H1 (cell line): ENCODE measurements at regions not wholly inside any gene's neighbourhood (a gene's known extent, or its start where the extent isn't known, plus 50 kb on each side); places are given as distances from the start of the nearest gene placed in this dataset.

ENCODE experiments used
- CTCF ChIA-PET: fragments of 300-600 bp; sonication (Branson Sonifier 250); formaldehyde crosslinking; loops from one replicate; lab custom pipeline; 2021; ENCODE audit not compliant: partially characterized antibody; lab: Charles Lee
- POLR2A ChIA-PET: fragments of 300-600 bp; sonication (Branson Sonifier 250); formaldehyde crosslinking; loops from one replicate; lab custom pipeline; 2021; ENCODE audit warnings: inconsistent platforms; ENCODE audit not compliant: partially characterized antibody; lab: Charles Lee
- DNase-seq, 2 experiments: peaks; one replicate each; pipeline versions ENCODE4 v3.0.0 to v3.0.0-alpha.2; 2010 to 2022; ENCODE audit warnings: low spot score in 2 of 2, low read depth in 1 of 2, mixed read lengths in 1 of 2
- FAIRE-seq: peaks from 2 replicates; lab custom pipeline; 2011; peaks lifted over from hg19 to GRCh38; lab: Jason Lieb, UNC
- H2AFZ ChIP-seq: 2 replicates; pipeline ENCODE4 v1.8.1; 2012; ENCODE audit warnings: low read length, inconsistent platforms
- H2AK5ac ChIP-seq: 2 replicates; pipeline ENCODE4 v1.6.1; 2013; ENCODE audit warnings: low read depth, low read length
- H2BK120ac ChIP-seq: replicated peaks from 2 replicates; pipeline ENCODE3; 2013; ENCODE audit warnings: low read depth, low read length, inconsistent platforms
- H2BK12ac ChIP-seq: 2 replicates; pipeline ENCODE4 v1.6.1; 2013; ENCODE audit warnings: low read depth, low read length
- H2BK15ac ChIP-seq: 2 replicates; pipeline ENCODE4 v1.6.1; 2013; ENCODE audit warnings: low read length
- H2BK20ac ChIP-seq: 2 replicates; pipeline ENCODE4 v1.6.1; 2013; ENCODE audit warnings: low read length
- H2BK5ac ChIP-seq: 2 replicates; pipeline ENCODE4 v1.6.1; 2013; ENCODE audit warnings: low read depth, low read length
- H3K14ac ChIP-seq: 2 replicates; pipeline ENCODE4 v1.6.1; 2013; ENCODE audit warnings: inconsistent platforms; ENCODE audit not compliant: insufficient read length
- H3K18ac ChIP-seq: 2 replicates; pipeline ENCODE4 v1.6.1; 2013; ENCODE audit warnings: low read length; ENCODE audit errors: extremely low read depth
- H3K23ac ChIP-seq: 2 replicates; pipeline ENCODE4 v1.6.1; 2013; ENCODE audit warnings: inconsistent platforms; ENCODE audit not compliant: insufficient read length
- H3K23me2 ChIP-seq: 2 replicates; pipeline ENCODE4 v1.6.1; 2013; ENCODE audit warnings: low read depth, low read length
- H3K27ac ChIP-seq: 2 replicates; pipeline ENCODE4 v1.6.1; 2011; ENCODE audit warnings: low read depth, low read length, inconsistent platforms
- H3K27me3 ChIP-seq, 4 experiments: replicated peaks in 1 of 4; 1 replicate in 1 of 4; 2 replicates in 3 of 4; pipeline versions ENCODE4 v1.6.1 to v1.8.1; 2011 to 2013; ENCODE audit warnings: low read length in 3 of 4, mild to moderate bottlenecking in 3 of 4, inconsistent platforms in 2 of 4, mixed read lengths in 2 of 4, moderate library complexity in 1 of 4; ENCODE audit not compliant: control insufficient read depth in 3 of 4, insufficient read depth in 3 of 4; ENCODE audit errors: extremely low read depth in 1 of 4
- H3K36me3 ChIP-seq, 4 experiments: 2 replicates each; pipeline versions ENCODE4 v1.6.1 to v1.8.1; 2011 to 2013; ENCODE audit warnings: mild to moderate bottlenecking in 4 of 4, low read length in 3 of 4, moderate library complexity in 2 of 4, control low read depth in 1 of 4, inconsistent platforms in 1 of 4; ENCODE audit not compliant: insufficient read depth in 4 of 4, control insufficient read depth in 2 of 4
- H3K4ac ChIP-seq: replicated peaks from 2 replicates; pipeline ENCODE3; 2013; ENCODE audit warnings: low read length, low read depth, mixed read lengths, inconsistent platforms; ENCODE audit not compliant: insufficient read length
- H3K4me1 ChIP-seq, 4 experiments: replicated peaks in 1 of 4; 1 replicate in 1 of 4; 2 replicates in 3 of 4; pipeline versions ENCODE4 v1.6.1 to v1.8.1; 2011 to 2013; ENCODE audit warnings: low read length in 3 of 4, inconsistent platforms in 2 of 4, mixed read lengths in 1 of 4; ENCODE audit not compliant: insufficient read depth in 4 of 4, control insufficient read depth in 3 of 4
- H3K4me2 ChIP-seq, 2 experiments: 2 replicates each; pipeline versions ENCODE4 v1.6.1 to v1.8.1; 2011 to 2013; ENCODE audit warnings: low read depth in 2 of 2, low read length in 2 of 2, control low read depth in 1 of 2, inconsistent platforms in 1 of 2, mild to moderate bottlenecking in 1 of 2; ENCODE audit not compliant: insufficient read depth in 1 of 2
- H3K4me3 ChIP-seq, 4 experiments: fragments of 200-600, 300-600 bp in 1 of 4; sonication (generic), shearing (Covaris generic), sonication (Bioruptor Twin) in 1 of 4; 2 replicates each; pipeline versions ENCODE4 v1.5.1 to v1.8.1; 2011 to 2016; ENCODE audit warnings: low read length in 4 of 4, low read depth in 3 of 4, control low read depth in 2 of 4, inconsistent platforms in 2 of 4, mild to moderate bottlenecking in 2 of 4, mixed read lengths in 1 of 4, moderate library complexity in 1 of 4; ENCODE audit not compliant: insufficient read depth in 2 of 4; ENCODE audit errors: extremely low read depth in 1 of 4
- H3K56ac ChIP-seq: replicated peaks from 2 replicates; pipeline ENCODE3; 2013; ENCODE audit warnings: low read depth, mild to moderate bottlenecking, mixed read lengths, low read length, inconsistent platforms; ENCODE audit not compliant: insufficient read length
- H3K79me1 ChIP-seq: 2 replicates; pipeline ENCODE4 v1.6.1; 2013; ENCODE audit warnings: low read depth, low read length, control low read depth
- H3K79me2 ChIP-seq, 2 experiments: 2 replicates each; pipeline versions ENCODE4 v1.6.1 to v1.8.1; 2012 to 2013; ENCODE audit warnings: low read length in 2 of 2, mild to moderate bottlenecking in 2 of 2, inconsistent platforms in 1 of 2; ENCODE audit not compliant: insufficient read depth in 2 of 2, control insufficient read depth in 1 of 2
- H3K9ac ChIP-seq, 4 experiments: replicated peaks in 1 of 4; 1 replicate in 1 of 4; 2 replicates in 3 of 4; pipeline versions ENCODE4 v1.6.1 to v1.8.1; 2011 to 2013; ENCODE audit warnings: low read depth in 3 of 4, low read length in 3 of 4, control low read depth in 2 of 4, mild to moderate bottlenecking in 2 of 4, moderate library complexity in 2 of 4, inconsistent platforms in 1 of 4; ENCODE audit errors: extremely low read depth in 1 of 4
- H3K9me3 ChIP-seq, 2 experiments: 2 replicates each; pipeline versions ENCODE4 v1.6.1 to v1.8.1; 2012 to 2013; ENCODE audit warnings: mild to moderate bottlenecking in 2 of 2, moderate library complexity in 2 of 2, control low read depth in 1 of 2, inconsistent platforms in 1 of 2, low read depth in 1 of 2, low read length in 1 of 2, mixed read lengths in 1 of 2; ENCODE audit not compliant: insufficient read depth in 2 of 2
- H4K20me1 ChIP-seq, 2 experiments: replicated peaks in 1 of 2; 2 replicates each; pipeline versions ENCODE3 to v1.8.1; 2011 to 2013; ENCODE audit warnings: inconsistent platforms in 2 of 2, low read length in 2 of 2, mild to moderate bottlenecking in 1 of 2; ENCODE audit not compliant: insufficient read depth in 2 of 2, control insufficient read depth in 1 of 2
- H4K5ac ChIP-seq: 2 replicates; pipeline ENCODE4 v1.6.1; 2013; ENCODE audit warnings: low read length, low read depth, mixed read lengths, inconsistent platforms; ENCODE audit not compliant: insufficient read length
- H4K8ac ChIP-seq: 2 replicates; pipeline ENCODE4 v1.8.0; 2013; ENCODE audit warnings: mild to moderate bottlenecking, moderate library complexity, low read length, inconsistent platforms; ENCODE audit not compliant: insufficient read depth; ENCODE audit errors: extremely low read depth
- H4K91ac ChIP-seq: replicated peaks from 2 replicates; pipeline ENCODE3; 2013; ENCODE audit warnings: low read length, mixed read lengths, inconsistent platforms; ENCODE audit not compliant: insufficient read length
- ATF3 ChIP-seq: IDR thresholded peaks from 2 replicates; pipeline ENCODE4 v1.6.1; 2011; ENCODE audit warnings: low read depth, mild to moderate bottlenecking, low read length; ENCODE audit not compliant: insufficient read depth
- CBX5 ChIP-seq: fragments of 300-800, 300-1000 bp; sonication (generic); IDR thresholded peaks from 2 replicates; pipeline ENCODE4 v1.7.1; 2016; ENCODE audit warnings: antibody characterized with exemption, low read length, low read depth
- CREB1 ChIP-seq: IDR thresholded peaks from 2 replicates; pipeline ENCODE4 v1.6.1; 2012; ENCODE audit warnings: inconsistent platforms
- HDAC6 ChIP-seq: IDR thresholded peaks from one replicate; pipeline ENCODE4 v1.7.1; 2012; ENCODE audit warnings: low read depth, mild to moderate bottlenecking, inconsistent platforms, low read length, moderate library complexity
- KDM4A ChIP-seq: IDR thresholded peaks from one replicate; pipeline ENCODE4 v1.7.1; 2012; ENCODE audit warnings: low read depth, mild to moderate bottlenecking, moderate library complexity, low read length, inconsistent platforms; ENCODE audit not compliant: severe bottlenecking
- RXRA ChIP-seq: IDR thresholded peaks from 2 replicates; pipeline ENCODE4 v1.6.1; 2011; ENCODE audit warnings: low read depth, mild to moderate bottlenecking, low read length, moderate library complexity; ENCODE audit not compliant: insufficient read depth
- SIN3A ChIP-seq, 2 experiments: IDR thresholded peaks in 1 of 2; conservative IDR thresholded peaks in 1 of 2; 2 replicates each; pipeline ENCODE4 v1.6.1; 2011 to 2012; ENCODE audit warnings: low read length in 2 of 2, improper control_type of control experiment in 1 of 2, low read depth in 1 of 2, mild to moderate bottlenecking in 1 of 2
- TCF12 ChIP-seq: IDR thresholded peaks from 2 replicates; pipeline ENCODE4 v1.6.1; 2011; ENCODE audit warnings: low read depth, mild to moderate bottlenecking, low read length
- YY1 ChIP-seq: IDR thresholded peaks from 2 replicates; pipeline ENCODE4 v1.6.1; 2011; ENCODE audit warnings: low read depth, mild to moderate bottlenecking, low read length
- WGBS, 2 experiments: shearing (Covaris generic) in 1 of 2; methylation state at CpG; one replicate each; pipeline versions ENCODE4 v1.1.6 to v1.1.7; 2013 to 2015; ENCODE audit warnings: low lambda C conversion rate in 2 of 2, mixed read lengths in 2 of 2, inconsistent platforms in 1 of 2, low coverage in 1 of 2, missing lambda C conversion rate in 1 of 2; ENCODE audit not compliant: insufficient replicate concordance in 2 of 2, insufficient coverage in 1 of 2, insufficient read length in 1 of 2; ENCODE audit errors: extremely low coverage in 1 of 2, missing lambda C conversion rate in 1 of 2; 5-methylcytosine and 5-hydroxymethylcytosine counted together

- no peak overlapping the region for H3K4ac ChIP-seq
- H4K8ac ChIP-seq = no peak overlapping the region; the same call in 1 of the 2 replicates
- H3K4me1 ChIP-seq = peaks cover 0 to 5% (median 2%) of the 10 kb centered on the region in 4 experiments; a peak in 2 of 7 replicates
- 62% methylated on average over 4 of the region's 4 CpGs; no CpG with 5 or more reads in 1 of the 2 experiments for WGBS, 2 experiments
- H3K14ac ChIP-seq = no peak overlapping the region
- no peak overlapping the region for H2BK12ac ChIP-seq
- no peaks in the 10 kb centered on the region for H3K9me3 ChIP-seq
- H2AFZ ChIP-seq = no peak overlapping the region
- H2AK5ac ChIP-seq = no peak overlapping the region
- no peak for TF ChIP-seq HDAC6
- no peak for TF ChIP-seq CBX5
- no peak for TF ChIP-seq YY1
- no peak for TF ChIP-seq TCF12
- TF ChIP-seq RXRA = no peak
- TF ChIP-seq SIN3A (conservative IDR thresholded peaks at IDR 0.05 in 1 of 2, IDR thresholded peaks at IDR 0.05 in 1 of 2; ENCODE audit: low read depth in 1 of 2, low read length in 2 of 2) = no peak
- no peak for TF ChIP-seq CREB1
- TF ChIP-seq ATF3 = no peak
- no peak for TF ChIP-seq KDM4A
- no peak overlapping the region for H2BK20ac ChIP-seq
- H3K9ac ChIP-seq = no peak overlapping the region
- POLR2A ChIA-PET = no interaction called here
- H3K27ac ChIP-seq = no peak overlapping the region
- H2BK15ac ChIP-seq = no peak overlapping the region
- DNase-seq = no peak
- H3K4me2 ChIP-seq = no peak overlapping the region
- no peaks in the 10 kb centered on the region for H3K79me1 ChIP-seq
- no peaks in the 10 kb centered on the region for H4K20me1 ChIP-seq
- CTCF ChIA-PET = interaction anchor here (0.6 to 0.7 kb wide), 3 partner anchors 40 to 1346 kb away, joined by 3 to 4 read pairs (median 3); no protein-coding TSS in a partner anchor
- H3K27me3 ChIP-seq = no peaks in the 10 kb centered on the region
- H3K18ac ChIP-seq = no peak overlapping the region
- no peak overlapping the region for H2BK120ac ChIP-seq
- no peak overlapping the region for H3K4me3 ChIP-seq
- H3K23me2 ChIP-seq = no peaks in the 10 kb centered on the region
- no peak overlapping the region for H2BK5ac ChIP-seq
- no peak overlapping the region for H4K5ac ChIP-seq
- no peak overlapping the region for H3K23ac ChIP-seq
- H3K79me2 ChIP-seq = no peaks in the 10 kb centered on the region
- no peak overlapping the region for H3K56ac ChIP-seq
- no peak overlapping the region for H4K91ac ChIP-seq
- FAIRE-seq = no peak
- no peaks in the 10 kb centered on the region for H3K36me3 ChIP-seq
These were observed 140.2 kb upstream of the MIR17HG start for GRCh38 chr13:91207261-91207660.
